ENCODE measurements at regions not wholly inside any gene's neighbourhood (a gene's known extent, or its start where the extent isn't known, plus 50 kb on each side); places are given as distances from the start of the nearest gene placed in this dataset.

GRCh38 chr3:35966629-35967464 lies 327.5 kb downstream of the ARPP21 start:
- no peak for TF ChIP-seq EZH2 (IDR thresholded peaks at IDR 0.05)
- H3K9ac ChIP-seq (ENCODE audit: insufficient read length) = no peak overlapping the region
- DNase-seq (ENCODE audit: low read depth, low spot score) = no peak
- no peak overlapping the region for H3K4me3 ChIP-seq
- no peaks in the 10 kb centered on the region for H3K36me3 ChIP-seq (ENCODE audit: insufficient read depth, low read length)
- H3K27ac ChIP-seq = peak overlapping the region; percentile 94; the same call in 1 of the 2 replicates
- no peaks in the 10 kb centered on the region for H3K9me3 ChIP-seq (ENCODE audit: low read depth, low read length)

GRCh38 chr3:35968043-35968622 lies 328.8 kb downstream of the ARPP21 start:
- TF ChIP-seq FOXP2 (optimal IDR thresholded peaks at IDR 0.05; ENCODE audit: control extremely low read depth, extremely low read length, insufficient read depth) (no peak), POLR2AphosphoS5 (IDR thresholded peaks at IDR 0.05; ENCODE audit: borderline replicate concordance, low read depth, low read length) (no peak), EZH2 (IDR thresholded peaks at IDR 0.05) (no peak)
- Histone ChIP-seq H3K27ac (peak overlapping the region; percentile 97), H3K36me3 (ENCODE audit: insufficient read depth, low read length) (no peaks in the 10 kb centered on the region), H3K9ac (ENCODE audit: insufficient read length) (no peak overlapping the region), H3K4me3 (no peak overlapping the region), H3K9me3 (ENCODE audit: low read depth, low read length) (no peaks in the 10 kb centered on the region)
- no peak for DNase-seq (ENCODE audit: low read depth, low spot score)

GRCh38 chr3:35969406-35969805 lies 330.1 kb downstream of the ARPP21 start:
- Histone ChIP-seq H3K9me3 (ENCODE audit: low read depth, low read length) (no peaks in the 10 kb centered on the region), H3K4me3 (peak overlapping the region; percentile 65), H3K27ac (peak overlapping the region; percentile 97), H3K9ac (ENCODE audit: insufficient read length) (peak overlapping the region; percentile 44), H3K36me3 (ENCODE audit: insufficient read depth, low read length) (no peaks in the 10 kb centered on the region)
- DNase-seq (ENCODE audit: low read depth, low spot score) = no peak
- TF ChIP-seq FOXP2 (optimal IDR thresholded peaks at IDR 0.05; ENCODE audit: control extremely low read depth, extremely low read length, insufficient read depth) = no peak
- no peak for TF ChIP-seq EZH2 (IDR thresholded peaks at IDR 0.05)
- TF ChIP-seq POLR2AphosphoS5 (IDR thresholded peaks at IDR 0.05; ENCODE audit: borderline replicate concordance, low read depth, low read length) = no peak

GRCh38 chr3:35970793-35971192 lies 331.5 kb downstream of the ARPP21 start:
- no peak for DNase-seq (ENCODE audit: low read depth, low spot score)
- TF ChIP-seq EZH2 (IDR thresholded peaks at IDR 0.05) (no peak), POLR2AphosphoS5 (IDR thresholded peaks at IDR 0.05; ENCODE audit: borderline replicate concordance, low read depth, low read length) (no peak; the same call in 1 of the 2 replicates), FOXP2 (optimal IDR thresholded peaks at IDR 0.05; ENCODE audit: control extremely low read depth, extremely low read length, insufficient read depth) (peak; percentile 69)
- Histone ChIP-seq H3K9me3 (ENCODE audit: low read depth, low read length) (no peaks in the 10 kb centered on the region), H3K36me3 (ENCODE audit: insufficient read depth, low read length) (no peaks in the 10 kb centered on the region), H3K27ac (peak overlapping the region; percentile 97), H3K9ac (ENCODE audit: insufficient read length) (peak overlapping the region; percentile 53), H3K4me3 (peak overlapping the region; percentile 65)

- peak overlapping the region; percentile 63 for H3K4me3 ChIP-seq
- H3K36me3 ChIP-seq (ENCODE audit: insufficient read depth, low read length) = no peaks in the 10 kb centered on the region
- H3K9ac ChIP-seq (ENCODE audit: insufficient read length) = peak overlapping the region; percentile 37
- TF ChIP-seq EZH2 (IDR thresholded peaks at IDR 0.05) = no peak
- TF ChIP-seq FOXP2 (optimal IDR thresholded peaks at IDR 0.05; ENCODE audit: control extremely low read depth, extremely low read length, insufficient read depth) = no peak
- TF ChIP-seq POLR2AphosphoS5 (IDR thresholded peaks at IDR 0.05; ENCODE audit: borderline replicate concordance, low read depth, low read length) = no peak
- DNase-seq (ENCODE audit: low read depth, low spot score) = no peak
- peak overlapping the region; percentile 97 for H3K27ac ChIP-seq
- H3K9me3 ChIP-seq (ENCODE audit: low read depth, low read length) = no peaks in the 10 kb centered on the region
Observed at GRCh38 chr3:35971686-35972085, 332.4 kb downstream of the ARPP21 start.

- no peak overlapping the region for H3K27ac ChIP-seq
- DNase-seq (ENCODE audit: low read depth, low spot score) = no peak
- TF ChIP-seq EZH2 (IDR thresholded peaks at IDR 0.05) (no peak), POLR2AphosphoS5 (IDR thresholded peaks at IDR 0.05; ENCODE audit: borderline replicate concordance, low read depth, low read length) (no peak), FOXP2 (optimal IDR thresholded peaks at IDR 0.05; ENCODE audit: control extremely low read depth, extremely low read length, insufficient read depth) (no peak)
- no peaks in the 10 kb centered on the region for H3K36me3 ChIP-seq (ENCODE audit: insufficient read depth, low read length)
- H3K9ac ChIP-seq (ENCODE audit: insufficient read length) = no peak overlapping the region
- H3K9me3 ChIP-seq (ENCODE audit: low read depth, low read length) = no peaks in the 10 kb centered on the region
- H3K4me3 ChIP-seq = no peak overlapping the region
Observed at GRCh38 chr3:35974872-35975271, 335.5 kb downstream of the ARPP21 start.

GRCh38 chr3:35986161-35986560 lies 346.8 kb downstream of the ARPP21 start:
- DNase-seq (ENCODE audit: low read depth, low spot score) = no peak
- Histone ChIP-seq H3K36me3 (ENCODE audit: insufficient read depth, low read length) (no peaks in the 10 kb centered on the region), H3K9me3 (ENCODE audit: low read depth, low read length) (no peaks in the 10 kb centered on the region), H3K27ac (no peak overlapping the region), H3K9ac (ENCODE audit: insufficient read length) (no peak overlapping the region), H3K4me3 (no peak overlapping the region)
- TF ChIP-seq FOXP2 (optimal IDR thresholded peaks at IDR 0.05; ENCODE audit: control extremely low read depth, extremely low read length, insufficient read depth) = no peak
- TF ChIP-seq POLR2AphosphoS5 (IDR thresholded peaks at IDR 0.05; ENCODE audit: borderline replicate concordance, low read depth, low read length) = no peak
- no peak for TF ChIP-seq EZH2 (IDR thresholded peaks at IDR 0.05)

- Histone ChIP-seq H3K9ac (ENCODE audit: insufficient read length) (no peak overlapping the region), H3K27ac (no peak overlapping the region), H3K9me3 (ENCODE audit: low read depth, low read length) (no peaks in the 10 kb centered on the region), H3K36me3 (ENCODE audit: insufficient read depth, low read length) (no peaks in the 10 kb centered on the region), H3K4me3 (no peak overlapping the region)
- DNase-seq (ENCODE audit: low read depth, low spot score) = no peak
- no peak for TF ChIP-seq POLR2AphosphoS5 (IDR thresholded peaks at IDR 0.05; ENCODE audit: borderline replicate concordance, low read depth, low read length)
- no peak for TF ChIP-seq EZH2 (IDR thresholded peaks at IDR 0.05)
- no peak for TF ChIP-seq FOXP2 (optimal IDR thresholded peaks at IDR 0.05; ENCODE audit: control extremely low read depth, extremely low read length, insufficient read depth)
Observed at GRCh38 chr3:35987386-35987785, 348.1 kb downstream of the ARPP21 start.
